CD14-positive monocyte (primary cell): ENCODE measurements at regions not wholly inside any gene's neighbourhood (a gene's known extent, or its start where the extent isn't known, plus 50 kb on each side); places are given as distances from the start of the nearest gene placed in this dataset.
A peak's percentile ranks its signal among the peaks of the same experiment; 100 is the strongest.

ENCODE experiments used
- DNase-seq, 3 donors: peaks; one replicate each; pipeline ENCODE4 v3.0.0-alpha.2; 2011 to 2022
- H2AFZ ChIP-seq: 2 replicates; pipeline ENCODE4 v1.6.0; 2012; ENCODE audit warnings: mild to moderate bottlenecking, low read depth, low read length, inconsistent platforms; ENCODE audit not compliant: insufficient read depth, poor library complexity, severe bottlenecking
- H3K27ac ChIP-seq, 2 donors: 1 replicate in 1 of 2; 2 replicates in 1 of 2; pipeline ENCODE4 v1.5.1; 2012 to 2013; ENCODE audit warnings: low read length in 2 of 2, control low read depth in 1 of 2, inconsistent platforms in 1 of 2, low read depth in 1 of 2, mild to moderate bottlenecking in 1 of 2
- H3K27me3 ChIP-seq, 2 donors: one replicate each; pipeline versions ENCODE4 v1.6.0 to v1.6.1; 2011 to 2013; ENCODE audit warnings: low read length in 2 of 2; ENCODE audit not compliant: control insufficient read depth in 2 of 2, insufficient read depth in 2 of 2
- H3K36me3 ChIP-seq, 2 donors: replicated peaks in 1 of 2; 1 replicate in 1 of 2; 2 replicates in 1 of 2; pipeline versions ENCODE4 v1.5.1 to v1.6.1; 2012 to 2013; ENCODE audit warnings: low read length in 2 of 2, control low read depth in 1 of 2, inconsistent platforms in 1 of 2, mild to moderate bottlenecking in 1 of 2; ENCODE audit not compliant: insufficient read depth in 2 of 2, control insufficient read depth in 1 of 2
- H3K4me1 ChIP-seq, 2 donors: 1 replicate in 1 of 2; 2 replicates in 1 of 2; pipeline versions ENCODE4 v1.5.1 to v1.6.1; 2012 to 2013; ENCODE audit warnings: low read length in 2 of 2, control low read depth in 1 of 2, inconsistent platforms in 1 of 2, mild to moderate bottlenecking in 1 of 2, moderate library complexity in 1 of 2; ENCODE audit not compliant: insufficient read depth in 2 of 2, control insufficient read depth in 1 of 2
- H3K4me2 ChIP-seq: replicated peaks from 2 replicates; pipeline ENCODE3; 2012; ENCODE audit warnings: low read length, moderate library complexity, mild to moderate bottlenecking; ENCODE audit not compliant: poor library complexity, severe bottlenecking; ENCODE audit errors: extremely low read depth
- H3K4me3 ChIP-seq, 3 experiments: fragments of 200-600 bp in 1 of 3; sonication (generic) in 1 of 3; replicated peaks in 1 of 3; 1 replicate in 2 of 3; 2 replicates in 1 of 3; pipeline ENCODE4 v1.5.1; 2011 to 2013; ENCODE audit warnings: low read length in 3 of 3, mild to moderate bottlenecking in 3 of 3, control low read depth in 2 of 3, low read depth in 2 of 3, inconsistent platforms in 1 of 3, moderate library complexity in 1 of 3
- H3K79me2 ChIP-seq: 2 replicates; pipeline ENCODE4 v1.6.0; 2012; ENCODE audit warnings: mild to moderate bottlenecking, control low read depth, inconsistent platforms, low read length, moderate library complexity; ENCODE audit not compliant: insufficient read depth
- H3K9ac ChIP-seq: 2 replicates; pipeline ENCODE4 v1.6.0; 2017; ENCODE audit warnings: low read length, mild to moderate bottlenecking; ENCODE audit not compliant: insufficient read depth, poor library complexity, severe bottlenecking
- H3K9me3 ChIP-seq, 2 donors: replicated peaks in 1 of 2; 1 replicate in 1 of 2; 2 replicates in 1 of 2; pipeline versions ENCODE4 v1.5.1 to v1.6.1; 2012 to 2013; ENCODE audit warnings: low read length in 2 of 2, control low read depth in 1 of 2; ENCODE audit not compliant: control insufficient read depth in 1 of 2, insufficient read depth in 1 of 2
- H4K20me1 ChIP-seq: 2 replicates; pipeline ENCODE4 v1.6.0; 2012; ENCODE audit warnings: mild to moderate bottlenecking, low read length, control low read depth, moderate library complexity; ENCODE audit not compliant: insufficient read depth
- H3K27ac Mint-ChIP-seq, 7 donors: one replicate each; pipeline ENCODE4 v1.8.0; 2020; ENCODE audit warnings: mild to moderate bottlenecking in 7 of 7, mixed read lengths in 7 of 7, moderate library complexity in 6 of 7, inconsistent platforms in 2 of 7
- H3K27me3 Mint-ChIP-seq, 3 donors: one replicate each; pipeline ENCODE4 v1.8.0; 2021 to 2022; ENCODE audit warnings: low read depth in 3 of 3, mild to moderate bottlenecking in 3 of 3, mixed read lengths in 3 of 3, moderate library complexity in 3 of 3, inconsistent platforms in 1 of 3
- H3K36me3 Mint-ChIP-seq, 2 donors: one replicate each; pipeline ENCODE4 v1.8.0; 2020; ENCODE audit warnings: mixed read lengths in 2 of 2, inconsistent platforms in 1 of 2, mild to moderate bottlenecking in 1 of 2
- H3K4me1 Mint-ChIP-seq: one replicate; pipeline ENCODE4 v1.8.0; 2020; ENCODE audit warnings: mild to moderate bottlenecking, mixed read lengths
- H3K4me3 Mint-ChIP-seq, 2 donors: one replicate each; pipeline ENCODE4 v1.8.0; 2020; ENCODE audit warnings: mild to moderate bottlenecking in 2 of 2, mixed read lengths in 2 of 2, moderate library complexity in 1 of 2
- H3K9me3 Mint-ChIP-seq, 7 donors: one replicate each; pipeline ENCODE4 v1.8.0; 2020 to 2022; ENCODE audit warnings: mixed read lengths in 7 of 7, mild to moderate bottlenecking in 6 of 7, moderate library complexity in 6 of 7, inconsistent platforms in 2 of 7
- WGBS: methylation state at CpG from one replicate; pipeline ENCODE4 v1.1.5; 2013; ENCODE audit warnings: missing lambda C conversion rate; ENCODE audit not compliant: insufficient coverage; 5-methylcytosine and 5-hydroxymethylcytosine counted together
- intact Hi-C, 2 donors: fragments of 100-400 bp; cut with micrococcal nuclease; formaldehyde crosslinking; loops; one replicate each; pipeline versions ENCODE4 v1.15.0 to v1.15.1; 2023
- TF ChIP-seq, protein P1 (sequence below): fragments of 200-600 bp; IDR thresholded peaks from one replicate; pipeline ENCODE4 v1.8.0; 2022; ENCODE audit warnings: antibody characterized with exemption, mild to moderate bottlenecking

DNA sequence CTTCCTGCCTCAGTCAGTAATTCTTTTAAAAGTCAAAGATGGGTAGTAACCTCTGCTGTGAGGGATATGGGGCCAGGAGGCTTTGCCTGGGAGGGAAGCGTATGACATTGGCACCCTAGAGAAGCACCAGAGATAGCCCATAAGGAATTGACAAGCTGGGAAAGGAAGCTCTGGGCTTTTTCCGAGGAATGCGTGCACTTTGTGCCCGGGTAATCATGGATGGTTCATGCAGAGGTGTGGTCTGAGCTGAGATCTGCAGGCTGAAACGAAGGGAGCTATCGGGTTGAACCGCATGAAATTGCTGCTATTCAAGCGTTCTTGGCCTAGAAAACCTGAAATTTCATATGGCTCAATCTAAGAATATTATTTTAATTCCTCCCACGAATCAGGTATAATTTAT lies 127.7 kb upstream of the TLE3 start:
- H3K27ac ChIP-seq = no peak overlapping the region
- no peak overlapping the region for H3K9ac ChIP-seq
- intact Hi-C loops = no loop called here
- Mint-ChIP-seq H3K36me3 (peaks cover 0 to 2% of the 10 kb centered on the region in 2 donors), H3K9me3 (peaks cover 5 to 15% (median 13%) of the 10 kb centered on the region in 7 donors), H3K4me1 (peaks cover 10% of the 10 kb centered on the region), H3K4me3 (no peak overlapping the region), H3K27me3 (peaks cover 1 to 10% (median 5%) of the 10 kb centered on the region in 3 donors), H3K27ac (no peak overlapping the region)
- no peak overlapping the region for H2AFZ ChIP-seq
- H3K36me3 ChIP-seq = no peaks in the 10 kb centered on the region
- no peak for DNase-seq
- TF ChIP-seq, protein P1, sequence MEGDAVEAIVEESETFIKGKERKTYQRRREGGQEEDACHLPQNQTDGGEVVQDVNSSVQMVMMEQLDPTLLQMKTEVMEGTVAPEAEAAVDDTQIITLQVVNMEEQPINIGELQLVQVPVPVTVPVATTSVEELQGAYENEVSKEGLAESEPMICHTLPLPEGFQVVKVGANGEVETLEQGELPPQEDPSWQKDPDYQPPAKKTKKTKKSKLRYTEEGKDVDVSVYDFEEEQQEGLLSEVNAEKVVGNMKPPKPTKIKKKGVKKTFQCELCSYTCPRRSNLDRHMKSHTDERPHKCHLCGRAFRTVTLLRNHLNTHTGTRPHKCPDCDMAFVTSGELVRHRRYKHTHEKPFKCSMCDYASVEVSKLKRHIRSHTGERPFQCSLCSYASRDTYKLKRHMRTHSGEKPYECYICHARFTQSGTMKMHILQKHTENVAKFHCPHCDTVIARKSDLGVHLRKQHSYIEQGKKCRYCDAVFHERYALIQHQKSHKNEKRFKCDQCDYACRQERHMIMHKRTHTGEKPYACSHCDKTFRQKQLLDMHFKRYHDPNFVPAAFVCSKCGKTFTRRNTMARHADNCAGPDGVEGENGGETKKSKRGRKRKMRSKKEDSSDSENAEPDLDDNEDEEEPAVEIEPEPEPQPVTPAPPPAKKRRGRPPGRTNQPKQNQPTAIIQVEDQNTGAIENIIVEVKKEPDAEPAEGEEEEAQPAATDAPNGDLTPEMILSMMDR = no peak
- no peak overlapping the region for H3K4me2 ChIP-seq
- H3K27me3 ChIP-seq = no peaks in the 10 kb centered on the region
- WGBS = 94% methylated on average over 4 of the region's 9 CpGs
- H3K4me1 ChIP-seq = peaks cover 0 to 6% of the 10 kb centered on the region in 2 donors
- H3K79me2 ChIP-seq = no peaks in the 10 kb centered on the region
- peaks cover 6 to 13% of the 10 kb centered on the region in 2 donors for H3K9me3 ChIP-seq
- no peak overlapping the region for H3K4me3 ChIP-seq
- H4K20me1 ChIP-seq = no peaks in the 10 kb centered on the region

DNA sequence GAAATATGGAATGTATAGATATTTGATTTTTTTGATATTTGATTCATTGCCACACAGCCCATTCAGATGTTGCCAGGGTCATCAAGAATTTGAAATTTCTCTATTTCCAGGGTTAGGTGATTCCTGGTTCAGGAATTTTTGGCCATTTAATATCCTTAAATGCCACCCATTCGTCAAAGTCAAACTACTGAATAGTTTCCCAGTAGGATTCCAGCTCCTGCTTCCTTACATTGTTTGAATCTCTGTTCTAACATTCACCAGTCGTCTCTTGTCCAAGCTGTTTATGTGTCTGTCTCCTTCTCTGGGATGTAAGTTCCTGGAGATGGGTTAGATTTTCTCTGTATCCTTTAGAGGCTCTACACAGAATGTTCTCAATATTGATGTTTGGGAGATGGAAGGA lies 124.9 kb upstream of the TLE3 start:
- H4K20me1 ChIP-seq = no peaks in the 10 kb centered on the region
- no peaks in the 10 kb centered on the region for H3K9me3 Mint-ChIP-seq
- H3K9me3 ChIP-seq = no peaks in the 10 kb centered on the region
- H3K36me3 Mint-ChIP-seq = no peaks in the 10 kb centered on the region
- no peak overlapping the region for H3K27ac ChIP-seq
- H2AFZ ChIP-seq = no peak overlapping the region
- no peak overlapping the region for H3K4me2 ChIP-seq
- intact Hi-C loops = no loop called here
- TF ChIP-seq, protein P1 = no peak
- peaks cover 3 to 10% (median 5%) of the 10 kb centered on the region in 3 donors for H3K27me3 Mint-ChIP-seq
- peaks cover 10% of the 10 kb centered on the region for H3K4me1 Mint-ChIP-seq
- H3K27me3 ChIP-seq = no peaks in the 10 kb centered on the region
- H3K79me2 ChIP-seq = no peaks in the 10 kb centered on the region
- H3K27ac Mint-ChIP-seq = peak overlapping the region in 1 of 7 donors; percentile 0
- H3K4me3 Mint-ChIP-seq = no peak overlapping the region
- WGBS = no CpG with 5 or more reads among the region's 2 CpGs
- DNase-seq = no peak
- H3K4me3 ChIP-seq = no peak overlapping the region
- H3K4me1 ChIP-seq = peaks cover 0 to 6% of the 10 kb centered on the region in 2 donors
- no peak overlapping the region for H3K9ac ChIP-seq
- no peaks in the 10 kb centered on the region for H3K36me3 ChIP-seq
